Lung microvascular endothelial cell (primary cell): ENCODE measurements at regions not wholly inside any gene's neighbourhood (a gene's known extent, or its start where the extent isn't known, plus 50 kb on each side); places are given as distances from the start of the nearest gene placed in this dataset.

ENCODE experiments used
- DNase-seq, 2 donors: peaks; one replicate each; pipeline versions ENCODE4 v3.0.0 to v3.0.0-alpha.2; 2010; ENCODE audit warnings: low read depth in 2 of 2

DNA sequence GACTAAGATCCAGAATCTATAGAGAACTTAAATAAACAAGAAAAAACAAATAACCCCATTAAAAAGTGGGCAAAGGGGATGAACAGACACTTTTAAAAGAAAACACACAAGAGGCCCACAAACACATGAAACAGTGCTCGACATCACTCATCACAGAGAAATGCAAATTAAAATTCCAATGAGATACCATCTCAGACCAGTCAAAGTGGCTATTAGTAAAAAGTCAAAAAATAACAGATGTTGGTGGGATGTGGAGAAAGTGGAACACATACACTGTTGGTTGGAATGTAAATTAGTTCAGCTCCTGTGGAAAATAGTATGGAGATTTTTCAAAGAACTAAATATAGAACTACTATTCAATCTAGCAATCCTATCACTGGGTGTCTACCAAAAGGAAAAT, 143.1 kb downstream of the IFI44 start:
- DNase-seq: no peak

DNA sequence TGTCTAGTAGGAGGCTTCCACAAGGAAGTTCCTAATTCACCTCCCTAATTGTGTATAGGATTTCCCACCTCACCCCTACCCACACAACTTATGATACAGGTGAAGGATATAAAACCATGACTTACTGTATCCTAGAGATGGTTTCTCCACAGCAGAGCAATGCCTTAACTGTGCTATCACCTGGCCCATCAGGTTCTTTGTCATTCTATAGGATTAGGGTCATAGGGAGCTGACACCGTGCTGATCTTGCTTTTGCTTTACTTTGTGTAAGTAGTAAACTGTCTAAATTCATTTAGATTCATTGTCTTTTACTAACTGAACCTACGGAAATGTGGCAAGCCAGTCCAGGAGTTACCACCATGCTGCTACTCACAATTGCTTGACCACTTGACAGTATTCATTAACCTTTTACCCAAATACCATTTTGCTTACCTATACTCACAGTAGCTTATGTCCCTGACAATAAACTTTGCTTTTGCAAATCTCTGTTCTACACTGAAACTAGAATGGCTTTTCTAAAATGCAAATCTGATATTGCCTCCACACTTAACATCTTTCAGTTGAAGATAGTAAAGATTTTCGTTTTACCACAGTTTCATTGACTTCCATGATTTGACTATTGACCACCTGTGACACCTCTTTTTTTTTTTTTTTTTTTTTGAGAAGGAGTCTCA, 147.6 kb downstream of the IFI44 start:
- DNase-seq: no peak

DNA sequence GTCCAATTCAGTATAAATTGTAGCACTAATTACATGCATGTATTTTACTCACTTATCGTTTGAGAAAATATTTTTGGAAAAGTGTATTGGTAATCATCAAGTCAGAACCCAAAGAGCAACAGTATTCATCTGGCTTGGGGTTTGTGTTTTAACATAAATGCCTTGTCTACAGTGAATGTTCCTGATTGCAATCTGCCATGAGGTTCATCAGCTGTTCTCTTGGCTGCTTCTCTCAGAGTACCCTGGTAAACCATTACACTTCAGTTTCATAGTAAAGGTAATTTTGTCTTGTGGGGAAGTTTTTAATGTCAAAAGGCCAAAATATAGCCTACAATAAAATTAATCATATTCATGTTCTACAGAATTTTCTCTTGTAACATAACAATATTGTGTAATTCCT, 150.3 kb downstream of the IFI44 start:
- DNase-seq: no peak

DNA sequence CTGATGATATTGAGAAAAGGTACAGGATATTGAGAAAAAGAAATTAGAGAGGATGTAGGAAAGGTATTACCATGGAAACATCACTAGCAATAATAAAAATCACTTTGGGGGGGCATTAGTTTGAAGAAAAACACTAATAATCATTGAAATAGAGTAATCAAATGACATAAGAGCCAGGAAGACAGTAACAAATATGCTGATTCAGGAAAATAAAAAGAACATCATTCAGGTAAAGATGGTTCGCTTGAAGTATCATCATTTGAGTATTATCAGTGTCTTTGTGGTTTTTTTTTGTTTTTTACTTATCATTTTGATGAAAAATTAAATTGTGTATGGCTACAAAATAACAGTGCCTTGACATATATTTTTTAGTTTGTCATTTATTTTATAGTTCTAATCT, 164.5 kb downstream of the IFI44 start:
- no peak for DNase-seq

DNA sequence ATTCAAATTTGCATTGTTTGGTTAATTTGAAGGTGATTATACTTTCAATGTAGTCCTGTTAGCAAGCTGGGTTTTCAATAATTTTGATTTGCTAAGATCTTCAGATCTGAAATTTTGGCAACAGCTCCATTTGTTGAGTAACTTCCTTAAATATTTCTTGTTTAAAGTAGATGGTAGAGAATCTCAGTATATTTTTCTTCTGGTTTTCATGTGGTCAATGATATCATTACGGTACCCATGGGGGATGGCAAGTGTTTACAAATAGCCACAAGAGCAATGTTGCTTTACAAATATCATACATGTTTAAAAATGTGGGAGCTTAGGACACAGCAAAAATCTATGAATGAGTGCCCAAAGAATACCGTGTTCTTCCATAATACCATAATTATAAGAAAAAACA, 175.9 kb downstream of the IFI44 start:
- DNase-seq: peak in 1 of 2 donors; percentile 4

DNA sequence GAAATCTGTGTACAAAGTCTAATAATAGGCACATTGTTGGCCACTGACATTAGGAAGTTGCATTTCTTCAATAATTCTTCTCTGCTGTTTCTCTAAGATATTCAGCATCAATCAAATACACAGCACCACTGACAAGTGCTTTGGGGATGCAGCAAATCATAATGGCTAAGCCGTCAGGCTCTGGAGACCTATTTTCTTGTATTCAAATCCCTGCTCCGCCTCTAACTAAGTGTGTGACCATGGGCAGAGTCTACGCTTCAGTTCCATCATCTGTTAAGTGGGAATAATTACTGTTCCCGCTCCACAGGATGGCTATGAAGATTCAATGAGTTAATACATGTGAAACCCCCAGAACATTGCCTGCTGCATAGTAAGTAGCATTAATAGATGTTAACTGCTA, 176.9 kb downstream of the ADGRL4 start:
- DNase-seq: no peak

DNA sequence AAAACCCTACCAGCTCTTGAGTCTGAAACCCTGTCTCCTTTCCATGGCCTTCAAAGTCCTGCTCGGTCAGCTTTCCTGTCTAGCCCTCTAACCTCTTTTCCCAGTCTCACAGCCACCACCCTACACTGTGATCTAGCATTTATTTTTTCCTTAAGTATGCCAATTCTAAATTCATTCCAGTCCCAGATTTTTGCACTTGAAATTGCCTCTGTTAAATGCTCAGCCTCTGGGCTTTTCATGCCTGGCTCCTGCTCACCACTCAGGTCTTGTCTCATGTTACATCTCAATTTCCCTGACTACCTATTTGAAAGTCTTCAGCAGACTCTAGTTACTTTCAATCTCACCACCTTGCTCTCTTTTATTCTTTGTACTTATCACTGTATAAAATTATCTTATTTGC, 176.2 kb downstream of the ADGRL4 start:
- DNase-seq: no peak

DNA sequence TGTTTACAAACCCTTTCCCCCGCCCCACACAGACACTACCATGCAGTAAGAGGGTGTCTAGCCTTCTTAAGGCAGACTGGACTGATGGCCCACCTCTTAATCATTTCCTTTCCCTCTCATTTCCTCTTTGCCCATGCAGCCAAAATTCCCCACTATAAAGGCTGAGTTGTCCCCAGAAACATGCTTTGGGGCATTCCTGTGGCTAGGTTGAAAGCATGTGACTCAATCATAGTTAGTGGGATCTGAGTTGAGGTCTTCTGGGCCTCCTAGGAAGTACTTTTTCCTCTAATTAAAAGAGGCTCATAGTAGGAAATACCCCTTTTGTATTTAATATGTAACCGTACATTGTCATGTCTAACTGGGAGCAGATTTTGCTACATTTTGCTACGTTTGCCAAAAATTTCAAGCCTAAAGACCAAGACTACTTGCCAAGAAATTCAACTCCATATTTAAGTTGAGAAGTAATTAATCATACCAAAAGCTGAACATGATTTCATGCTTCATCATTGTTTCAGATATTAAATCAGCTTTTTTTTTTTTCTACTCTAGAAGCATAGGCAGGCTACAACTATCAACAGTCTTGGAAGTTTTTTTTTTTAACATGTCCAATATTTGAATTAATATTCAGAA, 174.7 kb downstream of the ADGRL4 start:
- peak; percentile 14 to 92 for DNase-seq

DNA sequence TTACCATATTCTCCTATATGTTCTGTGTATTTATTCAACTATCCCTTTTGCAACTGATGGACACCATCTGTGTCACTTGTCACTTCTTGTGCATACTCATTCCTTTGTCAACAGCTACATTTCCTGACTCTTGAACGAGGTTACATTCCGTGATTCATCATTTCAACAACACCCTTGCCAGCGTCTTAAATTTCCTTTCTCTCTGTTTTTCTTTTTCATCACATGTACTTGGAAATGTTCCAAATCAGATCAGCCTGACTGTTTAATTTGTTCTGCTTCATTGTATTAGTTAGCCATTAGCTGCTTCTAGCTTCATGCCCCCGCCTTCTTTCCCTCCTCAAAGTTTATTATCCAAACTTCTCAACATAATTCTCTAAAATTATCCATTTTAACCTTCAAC, 173.0 kb downstream of the ADGRL4 start:
- DNase-seq: peak; percentile 54 to 87

DNA sequence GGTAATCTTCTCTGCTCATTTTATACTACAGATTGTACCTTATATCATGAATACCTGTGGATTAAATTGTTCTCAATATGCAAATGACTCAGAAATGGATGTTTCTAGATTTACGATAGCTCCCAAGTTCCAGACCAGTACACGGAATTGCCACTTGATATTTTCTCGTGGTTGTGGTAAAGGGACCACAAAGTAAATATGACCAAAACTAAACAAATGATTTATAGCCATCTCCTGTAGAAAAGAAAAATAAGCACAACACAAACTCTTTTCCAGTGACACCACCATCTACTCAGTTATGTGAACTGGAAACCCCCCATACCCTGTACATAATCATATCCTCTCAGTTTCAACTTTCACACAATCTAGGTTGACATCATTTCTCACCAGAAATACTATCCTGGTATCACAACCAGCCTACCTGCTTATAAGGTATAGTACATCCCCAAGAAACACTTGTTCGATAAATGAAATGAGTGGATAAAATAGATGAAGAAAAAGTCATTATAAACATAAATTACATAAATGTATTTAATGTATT, 172.3 kb downstream of the ADGRL4 start:
- DNase-seq: peak in 1 of 2 donors; percentile 7

DNA sequence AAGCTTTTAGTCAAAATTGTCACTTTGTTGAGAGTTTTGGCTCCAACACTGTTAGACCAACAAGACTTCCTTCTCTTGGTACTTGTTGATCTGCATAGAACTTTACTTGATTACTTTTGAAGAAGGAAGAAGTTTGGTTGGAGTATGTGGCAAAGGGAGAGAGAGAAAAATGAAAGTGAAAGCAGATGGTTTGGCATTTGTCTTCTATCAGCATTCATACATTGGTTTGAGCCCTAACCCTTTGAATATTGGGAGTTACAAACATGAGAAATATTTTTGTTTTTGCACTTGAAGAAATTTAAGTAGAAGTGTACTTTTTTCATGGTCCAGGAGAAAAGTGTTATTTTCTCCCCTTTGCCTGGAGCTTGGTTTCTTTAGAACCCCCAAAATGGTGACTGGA, 169.8 kb downstream of the ADGRL4 start:
- peak; percentile 27 to 31 for DNase-seq

DNA sequence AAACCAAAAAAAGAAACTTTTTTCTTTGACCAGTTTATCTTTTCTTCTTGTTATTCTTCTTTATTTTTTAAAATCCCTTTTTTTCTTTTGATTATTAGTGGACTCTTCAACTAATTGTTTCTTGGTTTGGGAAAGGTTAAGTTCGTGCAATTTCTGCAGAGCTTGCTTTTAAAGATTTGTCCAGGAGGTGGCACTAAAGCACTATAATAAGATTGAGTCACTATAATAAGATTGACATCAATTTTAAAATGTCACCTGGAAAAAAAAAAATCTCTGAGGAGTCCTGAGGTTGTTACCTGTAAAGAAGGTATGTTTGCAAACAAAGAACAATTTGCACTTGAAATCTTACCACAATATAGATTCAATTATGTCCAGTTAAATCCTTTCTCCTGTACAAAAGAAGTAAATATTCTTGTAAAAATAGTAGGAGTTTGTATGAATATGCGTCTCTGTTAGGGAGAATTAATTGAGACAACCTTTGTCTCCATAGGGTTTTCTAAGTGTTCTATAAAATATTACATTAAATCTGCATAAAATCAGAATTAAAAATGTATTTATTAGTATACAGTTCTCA, 166.7 kb downstream of the ADGRL4 start:
- DNase-seq: peak; percentile 57 to 69
